ENCODE measurements at regions not wholly inside any gene's neighbourhood (a gene's known extent, or its start where the extent isn't known, plus 50 kb on each side); places are given as distances from the start of the nearest gene placed in this dataset.

GRCh38 chr9:38200431-38200830 is 131.4 kb upstream of the SHB start:
- in situ Hi-C loops (cut with HindIII; ENCODE audit: low pct_unique_long_range_greater_than_20kb, low sequenced_read_pairs), result no loop called here
- BruUV-seq (replicated peaks), result no TSS peak
- no peak for TF ChIP-seq POLR2AphosphoS5 (IDR thresholded peaks at IDR 0.05; ENCODE audit: low read depth, low read length)
- TF ChIP-seq TCF7L2 (IDR thresholded peaks at IDR 0.05; ENCODE audit: low read depth, low read length), result no peak
- TF ChIP-seq CTCF (IDR thresholded peaks at IDR 0.05), result no peak
- no peak for TF ChIP-seq SIN3A (IDR thresholded peaks at IDR 0.05; ENCODE audit: borderline replicate concordance, insufficient read depth, low read depth, low read length)
- TF ChIP-seq REST (IDR thresholded peaks at IDR 0.05; ENCODE audit: insufficient read depth in 1 of 2, low read depth in 2 of 2, low read length in 1 of 2), result no peak
- intact Hi-C loops (cut with micrococcal nuclease; ENCODE audit: unreplicated experiment), result no loop called here
- H3K27ac ChIP-seq (ENCODE audit: low read length), result no peak overlapping the region
- ATAC-seq (no peak), DNase-seq (ENCODE audit: low read depth, low spot score) (no peak)
- H3K9me3 ChIP-seq (ENCODE audit: control insufficient read depth, insufficient read depth, low read depth, low read length), result no peaks in the 10 kb centered on the region
- H3K4me3 ChIP-seq (ENCODE audit: low read depth in 2 of 2, low read length in 2 of 2), result no peak overlapping the region
- POLR2A ChIA-PET, result no interaction called here
- CTCF ChIA-PET, result no interaction called here
- H3K4me1 ChIP-seq (ENCODE audit: control insufficient read depth, insufficient read depth, low read length), result no peaks in the 10 kb centered on the region
- no peaks in the 10 kb centered on the region for H3K27me3 ChIP-seq (ENCODE audit: control insufficient read depth, insufficient read depth, low read length)
- no peaks in the 10 kb centered on the region for H3K36me3 ChIP-seq (ENCODE audit: control insufficient read depth, insufficient read depth, low read length)

GRCh38 chr9:38198140-38198539 is 129.1 kb upstream of the SHB start:
- no peaks in the 10 kb centered on the region for H3K36me3 ChIP-seq (ENCODE audit: control insufficient read depth, insufficient read depth, low read length)
- H3K27ac ChIP-seq (ENCODE audit: low read length), result no peak overlapping the region
- no peaks in the 10 kb centered on the region for H3K4me1 ChIP-seq (ENCODE audit: control insufficient read depth, insufficient read depth, low read length)
- in situ Hi-C loops (cut with HindIII; ENCODE audit: low pct_unique_long_range_greater_than_20kb, low sequenced_read_pairs) (no loop called here), intact Hi-C loops (cut with micrococcal nuclease; ENCODE audit: unreplicated experiment) (no loop called here)
- ChIA-PET CTCF (no interaction called here), POLR2A (no interaction called here)
- no peak overlapping the region for H3K4me3 ChIP-seq (ENCODE audit: low read depth in 2 of 2, low read length in 2 of 2)
- no peak for TF ChIP-seq POLR2AphosphoS5 (IDR thresholded peaks at IDR 0.05; ENCODE audit: low read depth, low read length)
- TF ChIP-seq REST (IDR thresholded peaks at IDR 0.05; ENCODE audit: insufficient read depth in 1 of 2, low read depth in 2 of 2, low read length in 1 of 2), result no peak
- no TSS peak for BruUV-seq (replicated peaks)
- no peak for ATAC-seq
- DNase-seq (ENCODE audit: low read depth, low spot score), result no peak
- no peaks in the 10 kb centered on the region for H3K9me3 ChIP-seq (ENCODE audit: control insufficient read depth, insufficient read depth, low read depth, low read length)
- no peaks in the 10 kb centered on the region for H3K27me3 ChIP-seq (ENCODE audit: control insufficient read depth, insufficient read depth, low read length)
